ENCODE measurements at regions not wholly inside any gene's neighbourhood (a gene's known extent, or its start where the extent isn't known, plus 50 kb on each side); places are given as distances from the start of the nearest gene placed in this dataset.

DNA sequence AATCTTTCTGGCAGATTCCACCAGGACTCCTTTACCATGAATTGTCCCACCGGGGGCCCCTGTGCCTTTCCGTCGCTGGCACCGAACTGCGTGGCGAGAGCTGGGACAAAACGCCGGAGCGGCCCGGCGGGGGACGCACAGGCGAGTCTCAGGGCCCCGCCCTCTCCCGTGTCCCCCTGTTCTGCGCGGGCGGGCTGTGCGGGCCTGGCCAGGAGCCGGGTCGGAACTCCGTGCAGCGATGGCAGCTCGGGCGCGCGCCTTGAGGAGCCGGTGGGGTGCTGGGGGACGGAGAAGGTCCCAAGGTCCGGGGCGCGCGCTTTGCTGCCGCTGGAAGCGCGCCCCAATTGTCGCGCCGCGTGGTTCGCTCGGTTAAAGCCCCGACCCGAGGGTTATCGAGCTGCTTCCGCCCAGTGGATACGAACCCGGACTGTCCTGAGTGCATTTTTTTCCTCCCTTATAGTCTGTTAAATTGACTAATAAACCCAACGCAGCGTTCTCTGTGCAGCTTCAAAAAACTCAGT, 125.3 kb downstream of the TMEM174 start:
- intact Hi-C loops (cut with micrococcal nuclease; ENCODE audit: unreplicated experiment), result no loop called here
- H2AFZ ChIP-seq (ENCODE audit: control insufficient read depth, low read depth, low read length), result no peak overlapping the region
- ATAC-seq (no peak), DNase-seq (ENCODE audit: low read depth, low spot score) (no peak), FAIRE-seq (no peak)
- H3K9me3 ChIP-seq (replicated peaks; ENCODE audit: control insufficient read depth, insufficient read depth, low read length), result no peaks in the 10 kb centered on the region; the same call in 1 of the 3 replicates
- ChIA-PET SMC1A (ENCODE audit: uncharacterized antibody, unreplicated experiment) (no interaction called here), CTCF (no interaction called here), RAD21 (ENCODE audit: unreplicated experiment) (no interaction called here), POLR2A (no interaction called here)
- 77% methylated on average over 34 of the region's 50 CpGs for WGBS (ENCODE audit: insufficient coverage, insufficient replicate concordance, low lambda C conversion rate, missing lambda C conversion rate)
- H3K36me3 ChIP-seq (ENCODE audit: control insufficient read depth in 2 of 2, insufficient read depth in 2 of 2, low read length in 1 of 2), result no peaks in the 10 kb centered on the region
- H3K4me3 ChIP-seq, result no peak overlapping the region
- no TSS peak for BruUV-seq (replicated peaks)
- H3K4me1 ChIP-seq (ENCODE audit: control insufficient read depth, insufficient read depth, low read length), result no peaks in the 10 kb centered on the region
- no peak overlapping the region for H3K4me2 ChIP-seq (ENCODE audit: control insufficient read depth, insufficient read depth)
- no peaks in the 10 kb centered on the region for H3K79me2 ChIP-seq (ENCODE audit: control insufficient read depth, insufficient read depth, low read length)
- no peak overlapping the region for H3K9ac ChIP-seq (ENCODE audit: control insufficient read depth, insufficient read depth, low read length)
- H3K27ac ChIP-seq (ENCODE audit: control insufficient read depth, insufficient read depth), result no peak overlapping the region
- H4K20me1 ChIP-seq (ENCODE audit: control insufficient read depth, insufficient read depth), result no peaks in the 10 kb centered on the region; the same call in 1 of the 2 replicates
- TF ChIP-seq SRF (IDR thresholded peaks at IDR 0.05; ENCODE audit: low read depth in 2 of 2, low read length in 2 of 2) (no peak), MYB (IDR thresholded peaks at IDR 0.05; ENCODE audit: borderline replicate concordance, low read depth, low read length) (no peak), SUZ12 (IDR thresholded peaks at IDR 0.05; ENCODE audit: unreplicated experiment) (peak; percentile 75), CREB1 (IDR thresholded peaks at IDR 0.05; ENCODE audit: low read depth) (no peak), ZNF622 (IDR thresholded peaks at IDR 0.05) (no peak)
- TF ChIP-seq, protein P1, sequence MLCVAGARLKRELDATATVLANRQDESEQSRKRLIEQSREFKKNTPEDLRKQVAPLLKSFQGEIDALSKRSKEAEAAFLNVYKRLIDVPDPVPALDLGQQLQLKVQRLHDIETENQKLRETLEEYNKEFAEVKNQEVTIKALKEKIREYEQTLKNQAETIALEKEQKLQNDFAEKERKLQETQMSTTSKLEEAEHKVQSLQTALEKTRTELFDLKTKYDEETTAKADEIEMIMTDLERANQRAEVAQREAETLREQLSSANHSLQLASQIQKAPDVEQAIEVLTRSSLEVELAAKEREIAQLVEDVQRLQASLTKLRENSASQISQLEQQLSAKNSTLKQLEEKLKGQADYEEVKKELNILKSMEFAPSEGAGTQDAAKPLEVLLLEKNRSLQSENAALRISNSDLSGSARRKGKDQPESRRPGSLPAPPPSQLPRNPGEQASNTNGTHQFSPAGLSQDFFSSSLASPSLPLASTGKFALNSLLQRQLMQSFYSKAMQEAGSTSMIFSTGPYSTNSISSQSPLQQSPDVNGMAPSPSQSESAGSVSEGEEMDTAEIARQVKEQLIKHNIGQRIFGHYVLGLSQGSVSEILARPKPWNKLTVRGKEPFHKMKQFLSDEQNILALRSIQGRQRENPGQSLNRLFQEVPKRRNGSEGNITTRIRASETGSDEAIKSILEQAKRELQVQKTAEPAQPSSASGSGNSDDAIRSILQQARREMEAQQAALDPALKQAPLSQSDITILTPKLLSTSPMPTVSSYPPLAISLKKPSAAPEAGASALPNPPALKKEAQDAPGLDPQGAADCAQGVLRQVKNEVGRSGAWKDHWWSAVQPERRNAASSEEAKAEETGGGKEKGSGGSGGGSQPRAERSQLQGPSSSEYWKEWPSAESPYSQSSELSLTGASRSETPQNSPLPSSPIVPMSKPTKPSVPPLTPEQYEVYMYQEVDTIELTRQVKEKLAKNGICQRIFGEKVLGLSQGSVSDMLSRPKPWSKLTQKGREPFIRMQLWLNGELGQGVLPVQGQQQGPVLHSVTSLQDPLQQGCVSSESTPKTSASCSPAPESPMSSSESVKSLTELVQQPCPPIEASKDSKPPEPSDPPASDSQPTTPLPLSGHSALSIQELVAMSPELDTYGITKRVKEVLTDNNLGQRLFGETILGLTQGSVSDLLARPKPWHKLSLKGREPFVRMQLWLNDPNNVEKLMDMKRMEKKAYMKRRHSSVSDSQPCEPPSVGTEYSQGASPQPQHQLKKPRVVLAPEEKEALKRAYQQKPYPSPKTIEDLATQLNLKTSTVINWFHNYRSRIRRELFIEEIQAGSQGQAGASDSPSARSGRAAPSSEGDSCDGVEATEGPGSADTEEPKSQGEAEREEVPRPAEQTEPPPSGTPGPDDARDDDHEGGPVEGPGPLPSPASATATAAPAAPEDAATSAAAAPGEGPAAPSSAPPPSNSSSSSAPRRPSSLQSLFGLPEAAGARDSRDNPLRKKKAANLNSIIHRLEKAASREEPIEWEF (IDR thresholded peaks at IDR 0.05; ENCODE audit: insufficient replicate concordance, low read depth, low read length), result no peak
- TF ChIP-seq, protein P2, sequence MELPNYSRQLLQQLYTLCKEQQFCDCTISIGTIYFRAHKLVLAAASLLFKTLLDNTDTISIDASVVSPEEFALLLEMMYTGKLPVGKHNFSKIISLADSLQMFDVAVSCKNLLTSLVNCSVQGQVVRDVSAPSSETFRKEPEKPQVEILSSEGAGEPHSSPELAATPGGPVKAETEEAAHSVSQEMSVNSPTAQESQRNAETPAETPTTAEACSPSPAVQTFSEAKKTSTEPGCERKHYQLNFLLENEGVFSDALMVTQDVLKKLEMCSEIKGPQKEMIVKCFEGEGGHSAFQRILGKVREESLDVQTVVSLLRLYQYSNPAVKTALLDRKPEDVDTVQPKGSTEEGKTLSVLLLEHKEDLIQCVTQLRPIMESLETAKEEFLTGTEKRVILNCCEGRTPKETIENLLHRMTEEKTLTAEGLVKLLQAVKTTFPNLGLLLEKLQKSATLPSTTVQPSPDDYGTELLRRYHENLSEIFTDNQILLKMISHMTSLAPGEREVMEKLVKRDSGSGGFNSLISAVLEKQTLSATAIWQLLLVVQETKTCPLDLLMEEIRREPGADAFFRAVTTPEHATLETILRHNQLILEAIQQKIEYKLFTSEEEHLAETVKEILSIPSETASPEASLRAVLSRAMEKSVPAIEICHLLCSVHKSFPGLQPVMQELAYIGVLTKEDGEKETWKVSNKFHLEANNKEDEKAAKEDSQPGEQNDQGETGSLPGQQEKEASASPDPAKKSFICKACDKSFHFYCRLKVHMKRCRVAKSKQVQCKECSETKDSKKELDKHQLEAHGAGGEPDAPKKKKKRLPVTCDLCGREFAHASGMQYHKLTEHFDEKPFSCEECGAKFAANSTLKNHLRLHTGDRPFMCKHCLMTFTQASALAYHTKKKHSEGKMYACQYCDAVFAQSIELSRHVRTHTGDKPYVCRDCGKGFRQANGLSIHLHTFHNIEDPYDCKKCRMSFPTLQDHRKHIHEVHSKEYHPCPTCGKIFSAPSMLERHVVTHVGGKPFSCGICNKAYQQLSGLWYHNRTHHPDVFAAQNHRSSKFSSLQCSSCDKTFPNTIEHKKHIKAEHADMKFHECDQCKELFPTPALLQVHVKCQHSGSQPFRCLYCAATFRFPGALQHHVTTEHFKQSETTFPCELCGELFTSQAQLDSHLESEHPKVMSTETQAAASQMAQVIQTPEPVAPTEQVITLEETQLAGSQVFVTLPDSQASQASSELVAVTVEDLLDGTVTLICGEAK (IDR thresholded peaks at IDR 0.05; ENCODE audit: borderline replicate concordance), result no peak
- in situ Hi-C loops (cut with MboI), result no loop called here
- H3K27me3 ChIP-seq (replicated peaks in 1 of 2; ENCODE audit: control insufficient read depth in 2 of 2, insufficient read depth in 2 of 2, low read length in 1 of 2), result peaks cover 12 to 28% of the 10 kb centered on the region in 2 experiments
